NCI-H2171 (cell line): ENCODE measurements at regions not wholly inside any gene's neighbourhood (a gene's known extent, or its start where the extent isn't known, plus 50 kb on each side); places are given as distances from the start of the nearest gene placed in this dataset.

Experiments
- DNase-seq: peaks from one replicate; lab custom pipeline; 2025; lab: John Stamatoyannopoulos, UW

DNA sequence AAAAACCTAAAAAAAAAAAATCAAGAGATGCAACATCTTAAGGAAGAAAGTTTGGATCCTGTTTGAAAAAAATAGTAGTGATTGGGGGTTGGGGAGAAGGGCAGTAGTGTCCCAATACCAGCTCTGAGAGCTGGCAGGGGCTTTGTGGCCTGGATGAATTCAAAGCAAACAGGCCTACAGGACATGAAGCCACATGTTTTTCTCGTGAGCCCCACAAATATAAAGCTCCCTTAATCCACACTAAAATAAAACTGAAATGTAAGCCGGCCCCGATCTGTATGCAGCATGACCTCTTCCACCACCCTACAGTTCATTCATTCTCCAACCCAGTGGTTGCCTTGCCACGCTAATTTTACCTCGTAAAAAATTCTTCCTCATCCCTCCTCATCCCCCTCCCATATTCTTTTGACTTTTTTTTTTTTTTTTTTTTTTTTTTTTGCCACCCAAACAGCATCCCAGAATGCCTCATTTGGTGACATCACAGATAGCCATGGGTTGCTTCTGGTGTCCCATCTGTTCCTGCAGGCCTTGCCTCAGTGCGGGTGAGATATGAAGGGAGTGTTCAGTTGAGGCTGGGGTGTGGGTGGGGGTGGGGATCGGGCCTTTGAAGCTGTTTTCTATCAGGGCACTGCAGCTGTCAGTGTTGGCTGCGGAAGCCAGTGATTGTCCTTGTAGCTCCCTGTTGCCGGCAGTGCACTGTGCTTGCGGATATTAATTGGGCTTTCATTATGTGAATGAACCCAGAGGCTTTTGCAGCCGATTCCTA, 81.6 kb upstream of the NFIB start:
- DNase-seq = peak; percentile 76

DNA sequence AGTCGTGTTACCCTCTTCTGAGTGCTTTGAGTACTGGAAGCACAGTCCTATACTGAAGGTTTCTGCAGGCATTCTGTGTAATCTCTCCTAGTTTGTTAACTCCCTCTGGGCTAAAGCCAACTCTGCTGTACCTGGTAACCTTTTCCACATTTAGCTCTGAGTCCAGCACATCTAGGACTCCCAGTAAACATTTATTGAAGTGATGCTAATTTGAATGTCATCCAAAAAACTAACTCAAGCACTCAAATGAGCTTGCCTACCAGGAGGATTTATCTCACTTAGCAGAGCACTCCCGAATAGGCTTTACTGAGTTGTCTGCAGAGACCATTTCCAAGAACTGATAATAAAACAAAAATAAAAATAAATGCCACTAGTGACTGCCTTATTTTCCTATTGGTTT, 79.5 kb upstream of the NFIB start:
- no peak for DNase-seq

DNA sequence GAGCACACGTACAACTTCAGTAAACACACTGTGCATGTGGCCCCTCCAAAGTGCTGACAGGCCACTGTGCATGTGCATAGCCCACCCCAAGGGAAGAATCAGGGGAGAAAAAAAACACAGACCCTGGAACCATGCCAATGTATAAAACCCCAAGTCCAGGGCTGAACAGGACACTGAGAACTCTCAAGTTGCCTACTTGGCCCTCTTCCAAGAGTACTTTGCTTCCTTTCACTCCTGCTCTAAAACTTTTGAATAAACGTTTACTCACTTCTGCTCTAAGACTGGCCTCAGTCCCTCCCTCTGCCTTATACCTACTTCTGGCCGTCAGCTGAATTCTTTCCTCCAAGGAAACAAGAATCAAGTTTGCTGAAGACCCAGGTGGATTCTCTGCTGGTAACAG, 77.7 kb upstream of the NFIB start:
- no peak for DNase-seq

DNA sequence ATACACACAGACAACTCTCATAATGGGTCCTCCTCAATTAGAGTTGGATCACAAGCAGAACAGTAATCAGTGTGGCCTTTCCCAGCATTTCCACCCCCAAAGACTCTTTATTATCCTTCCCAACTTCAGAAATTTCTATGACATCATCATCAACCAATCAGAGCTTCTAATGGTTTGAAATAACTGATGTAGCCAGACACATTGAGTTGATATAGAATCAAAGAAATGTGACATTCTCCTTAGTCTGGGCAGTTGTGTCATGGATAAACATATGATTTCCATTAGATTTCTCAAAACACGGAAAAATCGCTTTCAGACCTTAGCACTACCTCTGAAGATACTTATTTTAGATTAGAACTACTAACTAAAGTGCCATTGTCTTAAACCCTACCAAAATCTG, 75.7 kb upstream of the NFIB start:
- no peak for DNase-seq

DNA sequence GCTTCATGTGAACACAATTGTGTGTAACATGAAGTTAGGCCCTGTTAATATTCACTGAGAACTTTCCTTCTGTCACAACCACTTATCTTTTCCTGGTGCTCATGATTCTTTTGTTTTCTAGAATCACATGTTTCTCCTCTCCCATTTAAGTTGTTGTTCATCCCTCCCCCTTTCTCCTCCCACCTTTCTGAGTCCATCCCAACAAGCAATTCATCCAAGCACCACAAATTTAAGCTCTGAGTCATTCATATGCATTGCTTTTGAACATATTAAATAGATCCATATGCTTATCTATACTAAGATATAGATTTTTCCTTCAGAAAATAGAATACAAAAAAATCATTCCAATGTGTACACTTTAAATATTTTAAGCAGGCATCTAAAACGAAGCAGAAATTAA, 75.2 kb upstream of the NFIB start:
- DNase-seq = no peak

DNA sequence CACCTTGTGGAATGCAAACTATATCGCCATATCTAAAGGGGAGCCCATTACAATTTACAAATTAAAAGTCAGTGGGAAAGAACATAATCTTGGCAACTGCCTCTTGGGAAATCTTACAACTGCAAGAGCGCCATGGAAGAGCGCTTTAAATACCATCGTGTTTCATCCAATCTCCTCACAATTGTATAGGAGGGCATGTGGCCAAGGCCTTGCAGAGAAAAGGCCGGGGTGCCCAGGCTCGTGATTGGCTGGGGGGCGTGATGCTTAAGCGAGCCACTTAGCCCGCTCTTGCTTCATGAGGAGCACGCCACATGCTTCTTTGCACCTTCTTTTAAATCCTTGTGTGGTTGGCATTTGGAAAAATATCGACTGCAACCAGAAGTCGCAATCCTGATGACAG, 69.8 kb upstream of the NFIB start:
- no peak for DNase-seq

DNA sequence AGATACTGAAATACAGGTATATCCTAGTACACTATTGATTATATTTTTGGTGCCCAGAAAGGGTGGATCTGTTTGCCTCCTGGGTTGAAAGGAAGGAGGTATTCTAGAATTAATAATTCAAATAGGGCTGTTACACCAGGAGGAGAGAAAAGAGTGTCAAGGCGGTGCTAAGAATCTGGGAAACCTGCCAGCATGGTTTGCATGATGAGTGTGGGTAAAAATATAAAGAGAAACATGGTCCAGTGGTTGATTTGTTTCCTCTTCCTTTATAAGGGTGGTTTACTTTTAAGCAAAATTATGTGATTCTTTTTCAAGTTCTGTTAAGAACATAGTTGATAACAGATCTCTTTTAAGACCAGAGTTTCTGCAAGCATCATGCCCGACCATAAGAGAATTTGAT, 69.4 kb upstream of the NFIB start:
- no peak for DNase-seq

DNA sequence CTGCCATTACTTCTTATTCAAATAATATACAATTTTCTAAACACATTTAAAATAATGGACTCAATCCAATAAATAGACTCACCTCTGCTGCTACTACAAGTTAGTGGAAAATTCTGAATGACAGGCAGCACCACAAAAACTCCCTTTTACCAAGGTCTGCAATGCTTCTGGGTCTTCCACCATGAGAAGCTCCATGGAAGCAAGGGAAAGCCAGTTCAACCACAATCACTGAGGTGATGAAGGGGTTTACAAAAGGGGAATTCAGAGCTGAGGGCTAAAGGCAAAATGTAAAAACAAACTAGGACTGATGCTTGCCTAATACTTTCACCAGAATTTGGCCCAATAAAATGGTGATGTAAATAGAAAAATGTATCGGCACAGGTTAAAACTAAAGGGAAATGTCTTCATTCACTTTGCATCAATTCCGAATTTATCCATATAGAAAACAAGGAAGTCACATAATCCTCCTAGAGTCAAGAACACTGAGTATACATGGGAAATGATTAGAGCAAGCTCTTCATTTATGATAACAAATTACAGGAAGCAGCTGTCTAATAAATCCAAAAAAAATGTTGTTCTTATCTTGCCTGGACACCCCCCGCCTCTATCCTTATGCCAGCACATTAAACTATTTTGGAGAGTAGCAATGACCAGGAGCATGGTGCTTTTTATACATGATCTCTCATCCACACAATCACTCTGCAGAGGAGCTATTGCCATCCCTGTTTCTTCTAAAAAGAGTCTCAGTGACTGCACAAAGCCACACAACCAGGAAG, 66.3 kb upstream of the NFIB start:
- no peak for DNase-seq

DNA sequence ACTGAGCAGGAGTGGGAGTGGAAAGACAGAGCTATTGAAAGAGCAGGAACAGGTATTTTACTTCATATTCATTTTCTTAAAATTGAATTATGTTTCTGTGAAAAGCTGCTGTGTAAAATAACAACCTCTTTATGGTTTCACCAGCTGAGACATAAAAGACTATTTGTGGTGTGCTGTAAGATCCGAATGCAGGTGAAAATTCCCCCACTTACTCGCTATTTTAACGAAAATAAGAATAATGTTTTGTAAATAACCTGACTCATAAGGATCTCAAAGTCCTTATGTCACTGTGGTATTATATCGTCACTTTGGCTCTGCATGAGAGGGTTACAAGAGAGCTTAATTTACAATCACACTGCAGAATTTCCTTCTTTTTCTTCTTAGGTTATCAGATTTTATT, 65.3 kb upstream of the NFIB start:
- no peak for DNase-seq

DNA sequence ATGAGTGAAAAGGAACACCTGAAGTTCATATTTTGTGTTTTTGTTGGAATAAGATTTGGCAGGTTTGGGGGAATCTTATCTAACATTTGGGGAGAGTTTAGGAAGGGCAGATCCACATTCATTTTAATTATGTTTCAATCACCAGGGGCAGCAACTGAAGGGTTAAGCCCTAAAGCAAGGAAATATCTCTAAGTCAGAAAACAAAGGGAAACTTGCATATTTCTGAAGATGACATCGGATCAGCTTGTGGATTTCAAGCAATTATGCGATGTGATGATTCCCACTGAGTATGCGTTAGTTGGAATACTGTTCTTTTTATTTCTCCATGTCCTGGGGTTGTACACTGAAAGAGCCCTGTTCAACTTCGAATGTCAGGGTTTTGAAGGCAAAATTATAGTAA, 59.8 kb upstream of the NFIB start:
- no peak for DNase-seq

DNA sequence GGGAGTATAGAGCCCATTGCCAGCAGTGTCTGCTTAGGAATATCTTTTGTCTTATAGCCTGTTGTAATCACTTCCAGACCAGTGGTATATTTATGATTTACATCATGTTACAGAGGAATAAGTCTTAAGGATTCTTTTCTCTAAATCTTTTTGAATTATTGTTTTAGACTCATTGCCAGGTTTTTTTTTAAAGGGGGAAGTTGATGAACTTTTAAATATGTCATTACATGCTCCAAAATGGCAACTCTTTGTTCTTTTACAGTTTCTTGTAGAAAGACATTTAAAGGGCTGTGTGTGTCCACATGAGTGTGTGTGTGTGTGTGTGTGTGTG, 59.4 kb upstream of the NFIB start:
- DNase-seq = no peak

DNA sequence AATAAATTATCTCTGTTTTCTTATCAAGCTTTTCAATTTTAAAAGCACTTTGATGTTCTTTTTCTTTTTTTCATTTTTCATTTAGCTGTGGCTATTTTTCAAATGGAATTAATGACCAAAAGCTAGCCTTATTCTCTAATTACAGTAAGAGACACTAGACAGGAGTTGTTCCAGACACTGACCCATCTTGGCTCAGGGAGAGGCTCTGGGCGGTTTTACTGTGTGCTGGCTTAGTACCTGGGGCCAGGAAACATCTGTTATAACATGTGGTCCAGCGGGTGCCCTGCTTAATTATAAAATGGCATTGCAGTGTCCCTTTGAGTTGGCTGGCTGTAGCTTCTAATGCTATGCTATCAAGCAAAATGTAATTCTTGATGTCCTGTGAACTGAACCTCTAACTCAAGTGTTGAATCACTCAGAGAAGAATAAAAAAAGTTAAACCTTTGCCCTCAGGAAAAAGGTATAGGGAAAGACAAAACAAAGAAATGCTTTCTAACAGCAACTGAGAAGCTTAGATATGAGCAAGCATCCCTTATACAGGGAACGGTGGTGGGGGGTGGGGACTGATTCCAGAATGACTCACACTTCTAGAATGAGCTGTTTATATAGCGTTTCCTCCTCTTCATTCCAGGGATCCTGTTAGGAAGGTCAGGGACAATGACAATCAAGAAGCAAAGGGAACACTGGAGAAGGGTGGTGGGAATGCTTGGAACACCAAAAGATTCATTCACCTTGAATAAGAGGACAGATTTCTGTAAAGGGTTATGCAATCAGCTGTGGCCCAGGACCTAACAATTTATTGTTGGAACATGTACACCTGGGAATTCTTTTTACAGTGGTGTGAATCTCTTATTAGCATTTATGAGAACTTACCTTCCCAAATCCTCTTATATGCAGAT, 58.7 kb upstream of the NFIB start:
- DNase-seq = no peak

DNA sequence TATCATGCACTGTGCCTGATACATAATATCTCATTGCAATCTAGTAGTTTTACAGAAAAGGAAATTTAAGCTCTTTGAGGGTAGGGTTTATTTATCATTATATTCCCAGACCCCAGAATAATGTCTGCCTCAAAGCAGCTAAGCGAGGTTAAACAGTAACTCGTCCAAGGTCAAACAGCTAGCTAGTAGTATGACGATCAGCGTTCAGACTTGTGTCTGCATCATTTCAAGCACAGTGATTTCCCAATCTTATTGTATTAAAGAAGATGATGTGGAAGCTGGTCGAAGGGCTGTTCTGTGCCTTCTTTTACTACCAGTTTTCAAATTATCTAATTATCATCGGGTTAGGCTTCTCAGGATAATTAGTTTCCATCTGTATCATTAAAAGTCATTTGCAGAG, 55.1 kb upstream of the NFIB start:
- DNase-seq = no peak

DNA sequence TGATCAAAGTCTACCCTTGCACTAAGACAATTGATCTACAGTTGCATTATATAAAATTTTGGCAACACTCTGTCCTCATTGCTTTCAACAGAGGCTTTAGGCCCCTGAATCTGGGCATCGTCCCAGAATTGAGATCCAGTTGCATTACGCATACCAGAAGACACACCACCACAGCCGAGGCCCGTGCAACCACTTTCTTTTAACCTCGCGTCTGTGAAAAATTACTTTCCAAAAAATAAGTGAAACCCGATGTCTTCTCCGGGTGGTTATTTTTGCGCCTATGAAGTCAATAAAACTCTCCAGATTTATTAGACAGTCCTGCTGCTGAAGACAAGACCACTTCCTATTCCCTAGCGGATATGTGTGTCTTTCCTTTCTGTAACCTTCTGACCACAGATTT, 52.1 kb upstream of the NFIB start:
- DNase-seq = no peak

DNA sequence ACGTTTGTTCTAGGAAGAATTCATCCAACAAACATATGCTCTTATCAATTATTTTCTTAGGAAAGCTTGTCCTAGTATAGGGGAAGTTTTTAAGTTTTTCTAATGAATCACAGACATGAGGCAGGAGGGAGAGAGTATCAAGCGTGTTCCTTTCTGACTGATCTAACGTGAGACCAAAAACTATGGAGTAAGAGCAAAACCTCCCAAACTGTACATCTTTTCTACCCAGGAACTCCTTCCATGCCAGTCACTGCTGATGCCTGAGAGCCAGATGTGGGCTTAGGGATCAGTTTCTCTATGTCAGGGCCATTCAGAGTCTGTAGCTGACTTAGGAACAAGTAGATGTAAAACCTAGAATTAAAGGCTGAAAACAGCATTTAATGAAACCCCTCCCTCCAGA, 51.7 kb upstream of the NFIB start:
- DNase-seq = no peak
